Fibroblast of lung (primary cell): ENCODE measurements at regions not wholly inside any gene's neighbourhood (a gene's known extent, or its start where the extent isn't known, plus 50 kb on each side); places are given as distances from the start of the nearest gene placed in this dataset.

Experiments used
- CTCF ChIP-seq, 2 donors: IDR thresholded peaks in 1 of 2; conservative IDR thresholded peaks in 1 of 2; 1 replicate in 1 of 2; 2 replicates in 1 of 2; pipeline ENCODE4 v1.5.1; 2011 to 2012; ENCODE audit warnings: low read length in 2 of 2, control low read depth in 1 of 2, inconsistent platforms in 1 of 2, low read depth in 1 of 2, mild to moderate bottlenecking in 1 of 2
- EZH2 ChIP-seq: IDR thresholded peaks from 2 replicates; pipeline ENCODE4 v1.5.1; 2012; ENCODE audit warnings: low read length, control low read depth, mild to moderate bottlenecking; ENCODE audit errors: missing control alignments

GRCh38 chr5:68115584-68115983 is 100.0 kb upstream of the PIK3R1 start:
- TF ChIP-seq CTCF (conservative IDR thresholded peaks at IDR 0.05 in 1 of 2, IDR thresholded peaks at IDR 0.05 in 1 of 2; ENCODE audit: low read depth in 1 of 2, low read length in 2 of 2), result no peak
- no peak for TF ChIP-seq EZH2
